Liver (tissue), 7 donors: ENCODE measurements at regions not wholly inside any gene's neighbourhood (a gene's known extent, or its start where the extent isn't known, plus 50 kb on each side); places are given as distances from the start of the nearest gene placed in this dataset.

Source experiments
- DNase-seq: peaks from one replicate; pipeline ENCODE4 v3.0.0-alpha.2; 2017; ENCODE audit warnings: low spot score
- H3K27ac ChIP-seq, 2 donors: one replicate each; pipeline ENCODE4 v1.7.0; 2013; ENCODE audit warnings: inconsistent platforms in 2 of 2, low read length in 2 of 2, control low read depth in 1 of 2, low read depth in 1 of 2, mild to moderate bottlenecking in 1 of 2
- H3K27me3 ChIP-seq, 4 donors: one replicate each; pipeline versions ENCODE4 v1.6.1 to v1.7.0; 2013; ENCODE audit warnings: low read length in 3 of 4, inconsistent platforms in 1 of 4, mild to moderate bottlenecking in 1 of 4, moderate library complexity in 1 of 4; ENCODE audit not compliant: control insufficient read depth in 4 of 4, insufficient read depth in 4 of 4
- H3K36me3 ChIP-seq, 4 donors: one replicate each; pipeline versions ENCODE4 v1.6.1 to v1.7.0; 2013; ENCODE audit warnings: low read length in 3 of 4, mild to moderate bottlenecking in 3 of 4, low read depth in 1 of 4, moderate library complexity in 1 of 4; ENCODE audit not compliant: control insufficient read depth in 4 of 4, insufficient read depth in 3 of 4
- H3K4me1 ChIP-seq, 4 donors: one replicate each; pipeline versions ENCODE4 v1.6.1 to v1.7.0; 2013; ENCODE audit warnings: low read length in 3 of 4, mild to moderate bottlenecking in 3 of 4, moderate library complexity in 1 of 4; ENCODE audit not compliant: control insufficient read depth in 4 of 4, insufficient read depth in 4 of 4
- H3K4me3 ChIP-seq, 3 donors: one replicate each; pipeline versions ENCODE4 v1.6.1 to v1.7.0; 2013; ENCODE audit warnings: low read length in 3 of 3, control low read depth in 1 of 3, low read depth in 1 of 3, mild to moderate bottlenecking in 1 of 3
- H3K9ac ChIP-seq, 2 donors: one replicate each; pipeline ENCODE4 v1.7.0; 2013; ENCODE audit warnings: low read length in 2 of 2, mild to moderate bottlenecking in 2 of 2, moderate library complexity in 2 of 2, control low read depth in 1 of 2, low read depth in 1 of 2
- H3K9me3 ChIP-seq, 4 donors: one replicate each; pipeline versions ENCODE4 v1.6.1 to v1.7.0; 2013; ENCODE audit warnings: low read length in 3 of 4; ENCODE audit not compliant: control insufficient read depth in 4 of 4
- ATF3 ChIP-seq: IDR thresholded peaks from 2 replicates; pipeline ENCODE4 v1.6.1; 2016; ENCODE audit warnings: antibody characterized with exemption
- EGR1 ChIP-seq, 2 donors: IDR thresholded peaks; 2 replicates each; pipeline ENCODE4 v1.6.1; 2016 to 2018; ENCODE audit warnings: antibody characterized with exemption in 2 of 2, low read depth in 2 of 2
- FOXA1 ChIP-seq: IDR thresholded peaks from 2 replicates; pipeline ENCODE4 v1.6.1; 2016; ENCODE audit warnings: antibody characterized with exemption
- FOXA2 ChIP-seq: IDR thresholded peaks from 2 replicates; pipeline ENCODE4 v1.6.1; 2016; ENCODE audit warnings: antibody characterized with exemption
- GABPA ChIP-seq, 2 donors: IDR thresholded peaks in 1 of 2; conservative IDR thresholded peaks in 1 of 2; 2 replicates each; pipeline ENCODE4 v1.6.1; 2016; ENCODE audit warnings: antibody characterized with exemption in 2 of 2, mild to moderate bottlenecking in 1 of 2, moderate library complexity in 1 of 2
- HNF4A ChIP-seq, 2 donors: conservative IDR thresholded peaks; 2 replicates each; pipeline ENCODE4 v1.6.1; 2016; ENCODE audit warnings: antibody characterized with exemption in 2 of 2, mild to moderate bottlenecking in 2 of 2
- HNF4G ChIP-seq: IDR thresholded peaks from 2 replicates; pipeline ENCODE4 v1.6.1; 2016; ENCODE audit warnings: antibody characterized with exemption
- JUND ChIP-seq, 2 donors: IDR thresholded peaks; 2 replicates each; pipeline ENCODE4 v1.6.1; 2016; ENCODE audit warnings: antibody characterized with exemption in 2 of 2
- MAX ChIP-seq: IDR thresholded peaks from 2 replicates; pipeline ENCODE4 v1.6.1; 2016; ENCODE audit warnings: antibody characterized with exemption
- NR2F2 ChIP-seq: IDR thresholded peaks from 2 replicates; pipeline ENCODE4 v1.6.1; 2016; ENCODE audit warnings: antibody characterized with exemption
- RAD21 ChIP-seq, 2 donors: IDR thresholded peaks; 2 replicates each; pipeline ENCODE4 v1.6.1; 2016; ENCODE audit warnings: antibody characterized with exemption in 2 of 2, mild to moderate bottlenecking in 2 of 2
- REST ChIP-seq: IDR thresholded peaks from 2 replicates; pipeline ENCODE4 v1.6.1; 2016; ENCODE audit warnings: antibody characterized with exemption, mild to moderate bottlenecking
- SP1 ChIP-seq: IDR thresholded peaks from 2 replicates; pipeline ENCODE4 v1.6.1; 2018; ENCODE audit warnings: antibody characterized with exemption, mild to moderate bottlenecking
- TAF1 ChIP-seq: conservative IDR thresholded peaks from 2 replicates; pipeline ENCODE4 v1.6.1; 2016; ENCODE audit warnings: antibody characterized with exemption, mild to moderate bottlenecking
- YY1 ChIP-seq: IDR thresholded peaks from 2 replicates; pipeline ENCODE4 v1.6.1; 2016; ENCODE audit warnings: antibody characterized with exemption, mild to moderate bottlenecking
- TF ChIP-seq, protein P1 (sequence below): IDR thresholded peaks from 2 replicates; pipeline ENCODE4 v1.6.1; 2016; ENCODE audit warnings: antibody characterized with exemption
- TF ChIP-seq, protein P2 (sequence below): fragments of 150-350 bp; IDR thresholded peaks from 2 replicates; pipeline ENCODE4 v1.5.1; 2017; ENCODE audit warnings: improper control_type of control experiment, low read depth, low read length; ENCODE audit not compliant: missing input control
- donor health status: healthy.
- donor health status: healthy.
- donor health status: healthy.
- donor health status: healthy.

DNA sequence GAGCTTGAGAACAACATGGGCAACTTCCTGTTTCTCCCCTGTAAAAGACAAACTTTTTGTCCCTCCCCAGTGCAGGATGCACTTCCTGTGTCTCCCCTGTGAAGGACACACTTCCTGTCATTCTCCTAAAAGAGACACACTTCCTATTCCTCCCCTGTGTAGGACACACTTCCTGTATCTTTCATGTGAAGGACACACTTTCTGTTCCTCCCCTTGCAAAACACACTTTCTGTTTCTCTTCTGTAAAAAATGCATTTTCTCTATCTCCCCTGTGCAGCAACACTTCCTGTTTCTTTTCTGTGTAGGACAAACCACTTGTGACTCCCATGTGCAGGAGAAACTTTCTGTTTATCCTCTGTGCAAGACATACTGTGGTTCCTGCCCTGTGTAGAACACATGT, 488.6 kb upstream of the USP9Y start:
- H3K9ac ChIP-seq = no peak overlapping the region
- no peak overlapping the region for H3K4me3 ChIP-seq
- DNase-seq = no peak
- TF ChIP-seq SP1 (no peak), GABPA (IDR thresholded peaks at IDR 0.05 in 1 of 2, conservative IDR thresholded peaks at IDR 0.05 in 1 of 2) (no peak), REST (no peak), NR2F2 (no peak)
- no peaks in the 10 kb centered on the region for H3K27me3 ChIP-seq
- H3K4me1 ChIP-seq = no peaks in the 10 kb centered on the region
- H3K36me3 ChIP-seq = no peaks in the 10 kb centered on the region
- H3K27ac ChIP-seq = no peak overlapping the region
- H3K9me3 ChIP-seq = peaks cover 0 to 4% (median under 1%) of the 10 kb centered on the region in 4 donors

DNA sequence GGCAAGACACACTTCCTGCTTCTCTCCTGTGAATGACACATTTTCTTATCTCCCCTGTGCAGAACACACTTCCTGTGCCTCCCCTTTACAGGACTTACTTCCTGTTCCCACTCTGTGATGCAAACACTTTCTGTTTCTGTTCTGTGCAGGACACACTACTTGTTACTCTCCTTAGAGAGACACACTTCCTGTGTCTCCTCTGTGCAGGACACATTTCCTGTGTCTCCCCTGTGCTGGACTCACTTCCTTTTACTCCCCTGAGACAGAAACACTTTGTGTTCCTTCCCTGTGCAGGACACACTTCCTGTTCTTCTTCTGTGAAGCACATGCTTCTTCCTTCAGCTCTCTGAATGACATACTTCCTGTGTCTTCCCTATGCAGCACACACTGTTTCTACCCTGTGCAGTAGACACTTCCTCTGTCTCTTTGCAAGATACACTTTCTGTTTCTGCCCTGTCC, 485.4 kb upstream of the USP9Y start:
- no peaks in the 10 kb centered on the region for H3K4me1 ChIP-seq
- H3K27ac ChIP-seq = no peak overlapping the region
- no peak for TF ChIP-seq HNF4A (conservative IDR thresholded peaks at IDR 0.05)
- TF ChIP-seq FOXA1 = no peak
- TF ChIP-seq YY1 = no peak
- TF ChIP-seq JUND (IDR thresholded peaks at IDR 0.05) = no peak
- TF ChIP-seq RAD21 (IDR thresholded peaks at IDR 0.05) = no peak
- TF ChIP-seq HNF4G = no peak
- TF ChIP-seq, protein P1, sequence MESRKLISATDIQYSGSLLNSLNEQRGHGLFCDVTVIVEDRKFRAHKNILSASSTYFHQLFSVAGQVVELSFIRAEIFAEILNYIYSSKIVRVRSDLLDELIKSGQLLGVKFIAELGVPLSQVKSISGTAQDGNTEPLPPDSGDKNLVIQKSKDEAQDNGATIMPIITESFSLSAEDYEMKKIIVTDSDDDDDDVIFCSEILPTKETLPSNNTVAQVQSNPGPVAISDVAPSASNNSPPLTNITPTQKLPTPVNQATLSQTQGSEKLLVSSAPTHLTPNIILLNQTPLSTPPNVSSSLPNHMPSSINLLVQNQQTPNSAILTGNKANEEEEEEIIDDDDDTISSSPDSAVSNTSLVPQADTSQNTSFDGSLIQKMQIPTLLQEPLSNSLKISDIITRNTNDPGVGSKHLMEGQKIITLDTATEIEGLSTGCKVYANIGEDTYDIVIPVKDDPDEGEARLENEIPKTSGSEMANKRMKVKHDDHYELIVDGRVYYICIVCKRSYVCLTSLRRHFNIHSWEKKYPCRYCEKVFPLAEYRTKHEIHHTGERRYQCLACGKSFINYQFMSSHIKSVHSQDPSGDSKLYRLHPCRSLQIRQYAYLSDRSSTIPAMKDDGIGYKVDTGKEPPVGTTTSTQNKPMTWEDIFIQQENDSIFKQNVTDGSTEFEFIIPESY = no peak
- TF ChIP-seq ATF3 = no peak
- TF ChIP-seq FOXA2 = no peak
- TF ChIP-seq NR2F2 = no peak
- no peak for TF ChIP-seq MAX
- no peak for TF ChIP-seq GABPA (IDR thresholded peaks at IDR 0.05 in 1 of 2, conservative IDR thresholded peaks at IDR 0.05 in 1 of 2)
- TF ChIP-seq REST = no peak
- TF ChIP-seq TAF1 = no peak
- TF ChIP-seq EGR1 (IDR thresholded peaks at IDR 0.05; ENCODE audit: low read depth in 2 of 2) = no peak
- TF ChIP-seq, protein P2, sequence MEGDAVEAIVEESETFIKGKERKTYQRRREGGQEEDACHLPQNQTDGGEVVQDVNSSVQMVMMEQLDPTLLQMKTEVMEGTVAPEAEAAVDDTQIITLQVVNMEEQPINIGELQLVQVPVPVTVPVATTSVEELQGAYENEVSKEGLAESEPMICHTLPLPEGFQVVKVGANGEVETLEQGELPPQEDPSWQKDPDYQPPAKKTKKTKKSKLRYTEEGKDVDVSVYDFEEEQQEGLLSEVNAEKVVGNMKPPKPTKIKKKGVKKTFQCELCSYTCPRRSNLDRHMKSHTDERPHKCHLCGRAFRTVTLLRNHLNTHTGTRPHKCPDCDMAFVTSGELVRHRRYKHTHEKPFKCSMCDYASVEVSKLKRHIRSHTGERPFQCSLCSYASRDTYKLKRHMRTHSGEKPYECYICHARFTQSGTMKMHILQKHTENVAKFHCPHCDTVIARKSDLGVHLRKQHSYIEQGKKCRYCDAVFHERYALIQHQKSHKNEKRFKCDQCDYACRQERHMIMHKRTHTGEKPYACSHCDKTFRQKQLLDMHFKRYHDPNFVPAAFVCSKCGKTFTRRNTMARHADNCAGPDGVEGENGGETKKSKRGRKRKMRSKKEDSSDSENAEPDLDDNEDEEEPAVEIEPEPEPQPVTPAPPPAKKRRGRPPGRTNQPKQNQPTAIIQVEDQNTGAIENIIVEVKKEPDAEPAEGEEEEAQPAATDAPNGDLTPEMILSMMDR = no peak
- TF ChIP-seq SP1 = no peak
- no peaks in the 10 kb centered on the region for H3K27me3 ChIP-seq
- H3K4me3 ChIP-seq = no peak overlapping the region
- H3K9me3 ChIP-seq = peaks cover 0 to 4% (median under 1%) of the 10 kb centered on the region in 4 donors
- H3K9ac ChIP-seq = no peak overlapping the region
- H3K36me3 ChIP-seq = no peaks in the 10 kb centered on the region
- DNase-seq = no peak
